HepG2 (cell line): ENCODE measurements at regions not wholly inside any gene's neighbourhood (a gene's known extent, or its start where the extent isn't known, plus 50 kb on each side); places are given as distances from the start of the nearest gene placed in this dataset.

Experiments used
- ARID4A ChIP-seq: sonication (generic); formaldehyde crosslinking; IDR thresholded peaks from 2 replicates; pipeline ENCODE4 v1.5.0; 2020; ENCODE audit warnings: mild to moderate bottlenecking, missing genetic modification reagents, borderline replicate concordance
- CSRNP1 ChIP-seq: sonication (generic); formaldehyde crosslinking; IDR thresholded peaks from 2 replicates; pipeline ENCODE4 v1.8.1; 2023; ENCODE audit warnings: mild to moderate bottlenecking, missing genetic modification reagents
- DRAP1 ChIP-seq: IDR thresholded peaks from 2 replicates; pipeline ENCODE4 v1.6.1; 2016; ENCODE audit warnings: missing genetic modification reagents, missing compliant biosample characterization
- HBP1 ChIP-seq: IDR thresholded peaks from 2 replicates; pipeline ENCODE4 v1.6.1; 2016; ENCODE audit warnings: low read depth, control low read depth
- ISL2 ChIP-seq: sonication (generic); formaldehyde crosslinking; IDR thresholded peaks from 2 replicates; pipeline ENCODE4 v1.5.0; 2020; ENCODE audit warnings: missing genetic modification reagents
- KLF6 ChIP-seq: IDR thresholded peaks from 2 replicates; pipeline ENCODE4 v1.8.0; 2016; ENCODE audit warnings: missing biosample characterization, missing genetic modification reagents
- MED8 ChIP-seq: sonication (generic); formaldehyde crosslinking; IDR thresholded peaks from 2 replicates; pipeline ENCODE4 v1.8.1; 2023; ENCODE audit warnings: mild to moderate bottlenecking, missing genetic modification reagents; ENCODE audit not compliant: insufficient replicate concordance
- NCOA2 ChIP-seq: sonication (generic); formaldehyde crosslinking; IDR thresholded peaks from 2 replicates; pipeline ENCODE4 v1.8.0; 2022; ENCODE audit warnings: inconsistent platforms
- TFAP4 ChIP-seq: sonication (generic); IDR thresholded peaks from 2 replicates; pipeline ENCODE4 v1.6.1; 2016; ENCODE audit warnings: low read depth, borderline replicate concordance
- ZMYM4 ChIP-seq: sonication (generic); formaldehyde crosslinking; IDR thresholded peaks from 2 replicates; pipeline ENCODE4 v1.8.1; 2023; ENCODE audit warnings: mild to moderate bottlenecking, missing genetic modification reagents
- ZNF543 ChIP-seq: sonication (generic); formaldehyde crosslinking; IDR thresholded peaks from 2 replicates; pipeline ENCODE4 v1.4.0; 2020; ENCODE audit warnings: mild to moderate bottlenecking, missing genetic modification reagents
- ZNF574 ChIP-seq: sonication (generic); formaldehyde crosslinking; IDR thresholded peaks from 2 replicates; pipeline ENCODE4 v1.4.0; 2020; ENCODE audit warnings: missing genetic modification reagents
- ZNF761 ChIP-seq: sonication (generic); formaldehyde crosslinking; conservative IDR thresholded peaks from 2 replicates; pipeline ENCODE4 v1.4.0; 2020; ENCODE audit warnings: mild to moderate bottlenecking, missing genetic modification reagents
- ZSCAN9 ChIP-seq: IDR thresholded peaks from 2 replicates; pipeline ENCODE4 v1.6.1; 2016; ENCODE audit warnings: borderline replicate concordance

GRCh38 chr2:234881413-234882241, 70.2 kb upstream of the SH3BP4 start (continued):
- TF ChIP-seq HBP1 (CRISPR knock-in tag) (no peak), ZSCAN9 (peak; percentile 63; the same call in 1 of the 2 replicates), MED8 (peak; percentile 43), NCOA2 (CRISPR knock-in tag) (peak; percentile 41; the same call in 1 of the 2 replicates), ZNF761 (CRISPR knock-in tag) (peak; percentile 82; the same call in 1 of the 2 replicates), ARID4A (CRISPR knock-in tag) (peak; percentile 41; the same call in 1 of the 2 replicates), ISL2 (CRISPR knock-in tag) (peak; percentile 63), KLF6 (CRISPR knock-in tag) (peak; percentile 71; the same call in 1 of the 2 replicates), CSRNP1 (CRISPR knock-in tag) (0 out of 2 replicates have a peak, but pooled peaks have one; percentile 51), DRAP1 (CRISPR knock-in tag) (peak; percentile 79), ZNF543 (CRISPR knock-in tag) (no peak), TFAP4 (peak; percentile 32; the same call in 1 of the 2 replicates), ZNF574 (CRISPR knock-in tag) (peak; percentile 76), ZMYM4 (CRISPR knock-in tag) (peak; percentile 99)
